Keratinocyte (primary cell): ENCODE measurements at regions not wholly inside any gene's neighbourhood (a gene's known extent, or its start where the extent isn't known, plus 50 kb on each side); places are given as distances from the start of the nearest gene placed in this dataset.

Experiments used
- EZH2 ChIP-seq: IDR thresholded peaks from one replicate; pipeline ENCODE4 v1.6.1; 2012; ENCODE audit warnings: inconsistent platforms, mild to moderate bottlenecking, low read length, moderate library complexity
- TF ChIP-seq, protein P1 (sequence below), 3 experiments: IDR thresholded peaks in 1 of 3; conservative IDR thresholded peaks in 1 of 3; optimal IDR thresholded peaks in 1 of 3; 2 replicates in 2 of 3; 3 replicates in 1 of 3; pipeline versions ENCODE3 to v1.5.1; 2011; ENCODE audit warnings: low read length in 3 of 3, mild to moderate bottlenecking in 3 of 3, moderate library complexity in 2 of 3, control low read depth in 1 of 3, inconsistent platforms in 1 of 3; ENCODE audit not compliant: insufficient read depth in 2 of 3; ENCODE audit errors: extremely low read depth in 1 of 3

DNA sequence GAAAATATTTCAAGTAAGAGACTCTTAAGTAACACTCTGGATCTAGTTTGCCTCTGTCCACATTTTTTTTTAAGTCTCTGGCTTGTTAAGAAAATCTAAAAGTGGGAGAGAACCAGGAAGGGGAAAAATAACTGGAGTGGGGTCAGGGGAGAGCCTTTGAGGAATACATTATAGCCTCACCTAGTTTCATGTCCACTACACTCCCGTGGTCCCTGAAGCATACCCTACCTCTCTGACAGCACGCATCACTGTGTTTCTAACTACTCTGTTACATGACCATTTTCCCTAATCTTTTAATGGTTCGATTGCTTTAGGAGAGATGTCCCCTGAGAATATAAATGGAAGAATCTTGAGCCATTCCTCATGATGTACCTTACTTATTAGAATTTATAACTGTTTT lies 318.3 kb downstream of the TMEM167A start:
- TF ChIP-seq, protein P1, sequence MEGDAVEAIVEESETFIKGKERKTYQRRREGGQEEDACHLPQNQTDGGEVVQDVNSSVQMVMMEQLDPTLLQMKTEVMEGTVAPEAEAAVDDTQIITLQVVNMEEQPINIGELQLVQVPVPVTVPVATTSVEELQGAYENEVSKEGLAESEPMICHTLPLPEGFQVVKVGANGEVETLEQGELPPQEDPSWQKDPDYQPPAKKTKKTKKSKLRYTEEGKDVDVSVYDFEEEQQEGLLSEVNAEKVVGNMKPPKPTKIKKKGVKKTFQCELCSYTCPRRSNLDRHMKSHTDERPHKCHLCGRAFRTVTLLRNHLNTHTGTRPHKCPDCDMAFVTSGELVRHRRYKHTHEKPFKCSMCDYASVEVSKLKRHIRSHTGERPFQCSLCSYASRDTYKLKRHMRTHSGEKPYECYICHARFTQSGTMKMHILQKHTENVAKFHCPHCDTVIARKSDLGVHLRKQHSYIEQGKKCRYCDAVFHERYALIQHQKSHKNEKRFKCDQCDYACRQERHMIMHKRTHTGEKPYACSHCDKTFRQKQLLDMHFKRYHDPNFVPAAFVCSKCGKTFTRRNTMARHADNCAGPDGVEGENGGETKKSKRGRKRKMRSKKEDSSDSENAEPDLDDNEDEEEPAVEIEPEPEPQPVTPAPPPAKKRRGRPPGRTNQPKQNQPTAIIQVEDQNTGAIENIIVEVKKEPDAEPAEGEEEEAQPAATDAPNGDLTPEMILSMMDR (optimal IDR thresholded peaks at IDR 0.05 in 1 of 3, IDR thresholded peaks at IDR 0.05 in 1 of 3, conservative IDR thresholded peaks at IDR 0.05 in 1 of 3; ENCODE audit: extremely low read depth in 1 of 3, insufficient read depth in 2 of 3, low read length in 3 of 3): no peak
- no peak for TF ChIP-seq EZH2
